ENCODE measurements at regions not wholly inside any gene's neighbourhood (a gene's known extent, or its start where the extent isn't known, plus 50 kb on each side); places are given as distances from the start of the nearest gene placed in this dataset.

- TF ChIP-seq, protein P1, sequence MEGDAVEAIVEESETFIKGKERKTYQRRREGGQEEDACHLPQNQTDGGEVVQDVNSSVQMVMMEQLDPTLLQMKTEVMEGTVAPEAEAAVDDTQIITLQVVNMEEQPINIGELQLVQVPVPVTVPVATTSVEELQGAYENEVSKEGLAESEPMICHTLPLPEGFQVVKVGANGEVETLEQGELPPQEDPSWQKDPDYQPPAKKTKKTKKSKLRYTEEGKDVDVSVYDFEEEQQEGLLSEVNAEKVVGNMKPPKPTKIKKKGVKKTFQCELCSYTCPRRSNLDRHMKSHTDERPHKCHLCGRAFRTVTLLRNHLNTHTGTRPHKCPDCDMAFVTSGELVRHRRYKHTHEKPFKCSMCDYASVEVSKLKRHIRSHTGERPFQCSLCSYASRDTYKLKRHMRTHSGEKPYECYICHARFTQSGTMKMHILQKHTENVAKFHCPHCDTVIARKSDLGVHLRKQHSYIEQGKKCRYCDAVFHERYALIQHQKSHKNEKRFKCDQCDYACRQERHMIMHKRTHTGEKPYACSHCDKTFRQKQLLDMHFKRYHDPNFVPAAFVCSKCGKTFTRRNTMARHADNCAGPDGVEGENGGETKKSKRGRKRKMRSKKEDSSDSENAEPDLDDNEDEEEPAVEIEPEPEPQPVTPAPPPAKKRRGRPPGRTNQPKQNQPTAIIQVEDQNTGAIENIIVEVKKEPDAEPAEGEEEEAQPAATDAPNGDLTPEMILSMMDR (IDR thresholded peaks at IDR 0.05): no peak
- TF ChIP-seq POLR2A (IDR thresholded peaks at IDR 0.05): no peak
Observed at GRCh38 chr21:31546443-31547170, 112.9 kb upstream of the SOD1 start.
